Uterus (tissue), 2 donors: ENCODE measurements at regions not wholly inside any gene's neighbourhood (a gene's known extent, or its start where the extent isn't known, plus 50 kb on each side); places are given as distances from the start of the nearest gene placed in this dataset.

Source experiments
- CTCF ChIP-seq, 4 experiments: fragments of 200-600 bp in 2 of 4; fragments of 450-650 bp in 2 of 4; sonication (generic) in 2 of 4; IDR thresholded peaks; one replicate each; pipeline ENCODE4 v1.5.1; 2016 to 2019; ENCODE audit warnings: antibody characterized with exemption in 4 of 4, mild to moderate bottlenecking in 2 of 4, moderate library complexity in 1 of 4
- POLR2A ChIP-seq, 2 donors: fragments of 450-650 bp; IDR thresholded peaks; one replicate each; pipeline ENCODE4 v1.6.1; 2016; ENCODE audit warnings: antibody characterized with exemption in 2 of 2, mild to moderate bottlenecking in 1 of 2, moderate library complexity in 1 of 2

- TF ChIP-seq POLR2A (IDR thresholded peaks at IDR 0.05) (no peak), CTCF (IDR thresholded peaks at IDR 0.05) (no peak)
Observed at GRCh38 chr2:125979886-125980285, 676.1 kb upstream of the GYPC start.
